ENCODE measurements at regions not wholly inside any gene's neighbourhood (a gene's known extent, or its start where the extent isn't known, plus 50 kb on each side); places are given as distances from the start of the nearest gene placed in this dataset.

DNA sequence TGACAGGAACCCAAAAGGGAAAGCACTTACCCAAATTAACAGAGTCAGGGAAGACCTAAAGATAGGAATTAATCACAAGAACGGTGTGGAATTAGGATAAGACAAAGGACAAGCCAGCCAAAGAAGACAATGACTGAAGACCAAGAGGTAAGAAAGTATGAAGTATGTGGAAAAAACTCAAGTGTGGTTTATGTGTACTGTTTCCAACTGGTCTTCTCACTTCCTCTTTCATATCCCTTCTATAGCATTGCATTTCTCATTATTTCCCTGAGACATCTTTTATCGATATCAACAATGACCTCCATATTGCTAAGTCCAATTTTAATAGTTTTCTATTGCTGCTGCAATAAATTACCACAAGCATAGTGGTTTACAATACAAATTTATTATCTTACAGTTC lies 313.5 kb upstream of the SLC39A10 start:
- TF ChIP-seq, protein P1, sequence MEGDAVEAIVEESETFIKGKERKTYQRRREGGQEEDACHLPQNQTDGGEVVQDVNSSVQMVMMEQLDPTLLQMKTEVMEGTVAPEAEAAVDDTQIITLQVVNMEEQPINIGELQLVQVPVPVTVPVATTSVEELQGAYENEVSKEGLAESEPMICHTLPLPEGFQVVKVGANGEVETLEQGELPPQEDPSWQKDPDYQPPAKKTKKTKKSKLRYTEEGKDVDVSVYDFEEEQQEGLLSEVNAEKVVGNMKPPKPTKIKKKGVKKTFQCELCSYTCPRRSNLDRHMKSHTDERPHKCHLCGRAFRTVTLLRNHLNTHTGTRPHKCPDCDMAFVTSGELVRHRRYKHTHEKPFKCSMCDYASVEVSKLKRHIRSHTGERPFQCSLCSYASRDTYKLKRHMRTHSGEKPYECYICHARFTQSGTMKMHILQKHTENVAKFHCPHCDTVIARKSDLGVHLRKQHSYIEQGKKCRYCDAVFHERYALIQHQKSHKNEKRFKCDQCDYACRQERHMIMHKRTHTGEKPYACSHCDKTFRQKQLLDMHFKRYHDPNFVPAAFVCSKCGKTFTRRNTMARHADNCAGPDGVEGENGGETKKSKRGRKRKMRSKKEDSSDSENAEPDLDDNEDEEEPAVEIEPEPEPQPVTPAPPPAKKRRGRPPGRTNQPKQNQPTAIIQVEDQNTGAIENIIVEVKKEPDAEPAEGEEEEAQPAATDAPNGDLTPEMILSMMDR (conservative IDR thresholded peaks at IDR 0.05): no peak
- TF ChIP-seq EZH2 (IDR thresholded peaks at IDR 0.05; ENCODE audit: low read depth): no peak
- H2AFZ ChIP-seq: no peak overlapping the region
- POLR2A ChIA-PET (ENCODE audit: unreplicated experiment): no interaction called here
- no peaks in the 10 kb centered on the region for H3K27me3 ChIP-seq (ENCODE audit: insufficient read depth, low read depth)
- H3K4me3 ChIP-seq: no peak overlapping the region
- BruUV-seq (replicated peaks): no TSS peak
- no peaks in the 10 kb centered on the region for H3K79me2 ChIP-seq (ENCODE audit: low read depth)
- H3K4me1 ChIP-seq (replicated peaks; ENCODE audit: insufficient read depth): no peaks in the 10 kb centered on the region
- intact Hi-C loops (cut with micrococcal nuclease; ENCODE audit: unreplicated experiment): no loop called here
- DNase-seq: no peak
- H3K9me2 ChIP-seq (ENCODE audit: insufficient read depth): no peaks in the 10 kb centered on the region
- H3K36me3 ChIP-seq (ENCODE audit: low read depth): no peaks in the 10 kb centered on the region
- CTCF ChIA-PET: no interaction called here
- no peaks in the 10 kb centered on the region for H3F3A ChIP-seq (ENCODE audit: insufficient read depth, low read depth)
- no peaks in the 10 kb centered on the region for H3K9me3 ChIP-seq (ENCODE audit: insufficient read depth, low read depth)
- no peak overlapping the region for H3K4me2 ChIP-seq
- no peaks in the 10 kb centered on the region for H4K20me1 ChIP-seq (ENCODE audit: insufficient read depth)
- H3K27ac ChIP-seq: no peak overlapping the region

DNA sequence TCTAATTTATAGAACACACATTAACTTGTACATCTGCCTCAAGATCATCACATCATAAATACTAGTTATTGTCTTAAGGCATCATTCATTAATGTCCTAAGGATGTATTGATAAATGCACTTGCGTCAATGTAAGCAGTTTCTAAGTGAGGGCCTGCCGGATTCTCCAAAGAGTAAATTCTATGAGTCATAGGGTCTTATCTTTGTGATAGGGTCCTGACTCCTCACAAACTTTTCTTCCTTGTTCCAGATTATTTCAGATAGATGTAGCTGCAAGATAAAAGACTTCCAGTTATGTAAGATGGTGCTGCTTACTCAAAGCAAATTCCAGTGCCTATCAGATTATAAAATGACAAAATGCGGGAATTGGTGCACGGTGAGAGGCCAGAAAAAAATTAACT lies 315.0 kb upstream of the SLC39A10 start:
- DNase-seq: no peak
- Histone ChIP-seq H3F3A (ENCODE audit: insufficient read depth, low read depth) (no peaks in the 10 kb centered on the region), H3K4me2 (no peak overlapping the region), H2AFZ (no peak overlapping the region), H3K36me3 (ENCODE audit: low read depth) (no peaks in the 10 kb centered on the region), H4K20me1 (ENCODE audit: insufficient read depth) (no peaks in the 10 kb centered on the region), H3K27ac (no peak overlapping the region), H3K79me2 (ENCODE audit: low read depth) (no peaks in the 10 kb centered on the region), H3K9me3 (ENCODE audit: insufficient read depth, low read depth) (no peaks in the 10 kb centered on the region), H3K4me3 (no peak overlapping the region), H3K4me1 (replicated peaks; ENCODE audit: insufficient read depth) (no peaks in the 10 kb centered on the region), H3K27me3 (ENCODE audit: insufficient read depth, low read depth) (no peaks in the 10 kb centered on the region), H3K9me2 (ENCODE audit: insufficient read depth) (no peaks in the 10 kb centered on the region)
- TF ChIP-seq, protein P1 (conservative IDR thresholded peaks at IDR 0.05): no peak
- TF ChIP-seq EZH2 (IDR thresholded peaks at IDR 0.05; ENCODE audit: low read depth): no peak
- CTCF ChIA-PET: no interaction called here
- no TSS peak for BruUV-seq (replicated peaks)
- POLR2A ChIA-PET (ENCODE audit: unreplicated experiment): no interaction called here
- intact Hi-C loops (cut with micrococcal nuclease; ENCODE audit: unreplicated experiment): no loop called here

DNA sequence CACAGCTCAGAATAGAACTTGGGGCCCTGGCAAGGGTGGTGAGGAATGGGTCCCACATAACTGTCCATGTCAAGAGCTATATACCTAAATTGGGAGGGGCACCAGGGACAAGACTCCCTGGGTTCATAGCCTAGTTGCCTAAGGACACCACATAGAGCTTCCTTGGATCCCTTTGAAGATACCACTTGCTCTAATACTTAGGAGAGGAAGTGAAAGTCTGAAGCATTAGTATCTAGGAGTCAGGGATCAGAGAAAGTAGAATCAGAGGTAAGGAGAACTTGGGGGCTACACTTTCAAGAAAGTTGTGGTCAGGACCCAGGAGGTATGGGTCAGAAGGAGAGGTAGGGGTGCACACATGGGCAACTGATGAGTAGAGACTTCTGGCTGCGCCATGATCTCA lies 318.2 kb upstream of the SLC39A10 start:
- Histone ChIP-seq H3K9me2 (ENCODE audit: insufficient read depth) (no peaks in the 10 kb centered on the region), H3K79me2 (ENCODE audit: low read depth) (no peaks in the 10 kb centered on the region), H3K36me3 (ENCODE audit: low read depth) (no peaks in the 10 kb centered on the region), H3K4me3 (no peak overlapping the region), H3K4me1 (replicated peaks; ENCODE audit: insufficient read depth) (no peaks in the 10 kb centered on the region), H2AFZ (no peak overlapping the region), H3K4me2 (no peak overlapping the region), H3K9me3 (ENCODE audit: insufficient read depth, low read depth) (no peaks in the 10 kb centered on the region), H3K27me3 (ENCODE audit: insufficient read depth, low read depth) (no peaks in the 10 kb centered on the region), H3K27ac (no peak overlapping the region), H3F3A (ENCODE audit: insufficient read depth, low read depth) (no peaks in the 10 kb centered on the region), H4K20me1 (ENCODE audit: insufficient read depth) (no peaks in the 10 kb centered on the region)
- no peak for DNase-seq
- TF ChIP-seq EZH2 (IDR thresholded peaks at IDR 0.05; ENCODE audit: low read depth): no peak
- TF ChIP-seq, protein P1 (conservative IDR thresholded peaks at IDR 0.05): no peak
- POLR2A ChIA-PET (ENCODE audit: unreplicated experiment): no interaction called here
- CTCF ChIA-PET: interaction anchor here (0.6 kb wide), 1 partner anchor 158 kb away, joined by 8 read pairs; no protein-coding TSS in a partner anchor
- intact Hi-C loops (cut with micrococcal nuclease; ENCODE audit: unreplicated experiment): no loop called here
- BruUV-seq (replicated peaks): no TSS peak

Measured in PC-9 (cell line).